Fibroblast of skin of scalp (primary cell): ENCODE measurements at regions not wholly inside any gene's neighbourhood (a gene's known extent, or its start where the extent isn't known, plus 50 kb on each side); places are given as distances from the start of the nearest gene placed in this dataset.
"Not testable (repeated sequence)": the region's sequence is repeated elsewhere in the genome, so short reads cannot be mapped to it uniquely, and the experiment has no call there.

Experiments used
- DNase-seq: peaks from one replicate; pipeline ENCODE4 v3.0.0-alpha.2; 2013

GRCh38 chr14:34300330-34300729 lies 161.7 kb downstream of the SPTSSA start:
- DNase-seq, result no peak

GRCh38 chr14:34299360-34299759 lies 162.7 kb downstream of the SPTSSA start:
- no peak for DNase-seq

GRCh38 chr14:34297786-34298520 lies 164.1 kb downstream of the SPTSSA start:
- DNase-seq, result no peak

- no peak for DNase-seq
Measured at GRCh38 chr14:34283590-34283989, 178.4 kb downstream of the SPTSSA start.

GRCh38 chr14:34277191-34277590 lies 184.8 kb downstream of the SPTSSA start:
- no peak for DNase-seq

DNA sequence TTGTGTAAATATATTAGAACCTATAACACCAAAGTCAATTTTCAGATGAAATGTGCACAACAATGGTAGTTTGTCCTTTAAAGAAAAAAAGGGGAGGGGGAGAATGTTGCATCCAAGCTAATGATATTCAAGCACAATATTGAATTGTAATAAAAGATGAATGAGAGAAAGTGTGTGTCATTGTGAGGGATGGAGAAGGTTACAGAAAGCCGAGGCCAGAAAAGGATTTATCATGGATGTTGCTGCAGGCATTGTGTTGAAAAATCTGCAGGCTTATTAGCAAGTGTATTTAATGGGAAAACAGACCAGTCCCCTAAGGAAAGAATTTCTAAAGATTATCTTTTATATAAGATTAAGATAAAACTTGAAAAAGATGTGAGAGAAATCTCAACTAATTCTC lies 186.5 kb downstream of the SPTSSA start:
- no peak for DNase-seq

- peak; percentile 6 for DNase-seq
Measured at GRCh38 chr14:34275078-34275477, 187.0 kb downstream of the SPTSSA start.

DNA sequence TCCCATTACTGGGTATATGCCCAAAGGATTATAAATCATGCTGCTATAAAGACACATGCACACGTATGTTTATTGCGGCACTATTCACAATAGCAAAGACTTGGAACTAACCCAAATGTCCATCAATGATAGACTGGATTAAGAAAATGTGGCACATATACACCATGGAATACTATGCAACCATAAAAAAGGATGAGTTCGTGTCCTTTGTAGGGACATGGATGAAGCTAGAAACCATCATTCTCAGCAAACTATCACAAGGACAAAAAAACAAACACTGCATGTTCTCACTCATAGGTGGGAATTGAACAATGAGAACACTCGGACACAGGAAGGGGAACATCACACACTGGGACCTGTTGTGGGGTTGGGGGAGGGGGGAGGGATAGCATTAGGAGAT lies 188.3 kb downstream of the SPTSSA start:
- not testable (repeated sequence) for DNase-seq

- no peak for DNase-seq
Measured at GRCh38 chr14:34270361-34270760, 191.7 kb downstream of the SPTSSA start.

- DNase-seq, result no peak
Measured at GRCh38 chr14:34266344-34266743, 195.7 kb downstream of the SPTSSA start.

DNA sequence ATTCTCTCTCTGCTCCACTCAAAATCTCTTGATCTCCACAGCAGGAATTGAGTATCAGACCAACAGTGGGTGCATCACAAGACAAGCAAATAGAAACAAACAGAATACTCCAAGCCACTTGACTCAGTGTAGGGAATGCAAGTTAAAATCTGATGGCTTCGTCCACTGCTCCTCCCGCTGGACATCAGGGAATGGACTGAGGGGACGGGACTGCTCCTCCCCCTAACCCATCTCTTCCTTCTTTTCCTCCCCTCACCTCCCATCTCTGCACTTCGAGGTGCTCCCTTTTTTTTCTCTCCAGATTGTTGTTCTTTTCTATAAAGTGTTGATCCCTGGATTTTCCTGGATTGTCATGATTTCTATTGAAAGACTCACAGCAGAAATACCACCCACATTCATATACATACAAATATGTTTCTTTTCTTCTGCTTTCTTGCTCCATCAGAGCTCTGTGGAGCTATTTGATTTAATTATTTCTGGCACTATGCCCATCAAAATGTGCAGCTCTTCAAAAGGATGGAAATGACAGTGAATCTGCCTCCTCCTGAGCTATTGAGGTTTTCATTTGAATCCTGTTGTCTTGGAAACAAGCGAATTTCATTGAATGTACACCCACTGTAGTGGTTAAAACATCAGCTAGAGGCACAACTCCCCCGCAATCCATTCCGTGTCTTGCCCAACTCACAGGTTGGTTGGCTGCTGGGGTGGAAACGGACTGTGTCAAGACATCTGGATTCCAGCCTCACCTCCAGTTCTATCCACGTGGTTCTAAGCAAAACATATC lies 199.7 kb downstream of the SPTSSA start:
- DNase-seq, result no peak

- no peak for DNase-seq
Measured at GRCh38 chr14:34259996-34260395, 202.0 kb downstream of the SPTSSA start.

GRCh38 chr14:34258318-34258717 lies 203.7 kb downstream of the SPTSSA start:
- peak; percentile 4 for DNase-seq

GRCh38 chr14:34257505-34257904 lies 204.5 kb downstream of the SPTSSA start:
- no peak for DNase-seq

DNA sequence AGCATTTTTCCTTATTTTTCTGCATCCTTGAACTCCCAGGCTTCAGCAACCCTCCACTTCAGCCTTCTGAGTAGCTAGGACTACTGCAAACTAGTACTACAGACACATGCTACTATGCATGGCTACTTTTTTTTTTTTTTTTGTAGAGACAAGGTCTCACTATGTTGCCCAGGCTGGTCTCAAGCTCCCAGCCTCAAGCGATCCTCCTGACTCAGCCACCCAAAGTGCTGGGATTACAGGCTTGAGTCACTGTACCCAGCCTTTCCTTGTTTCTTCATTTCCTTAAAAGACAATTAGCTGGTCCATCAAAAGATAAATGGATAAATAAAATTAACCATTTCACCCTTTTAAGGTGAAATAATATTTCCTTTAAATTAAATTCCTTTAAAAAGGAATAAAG lies 205.8 kb downstream of the SPTSSA start:
- DNase-seq, result no peak

DNA sequence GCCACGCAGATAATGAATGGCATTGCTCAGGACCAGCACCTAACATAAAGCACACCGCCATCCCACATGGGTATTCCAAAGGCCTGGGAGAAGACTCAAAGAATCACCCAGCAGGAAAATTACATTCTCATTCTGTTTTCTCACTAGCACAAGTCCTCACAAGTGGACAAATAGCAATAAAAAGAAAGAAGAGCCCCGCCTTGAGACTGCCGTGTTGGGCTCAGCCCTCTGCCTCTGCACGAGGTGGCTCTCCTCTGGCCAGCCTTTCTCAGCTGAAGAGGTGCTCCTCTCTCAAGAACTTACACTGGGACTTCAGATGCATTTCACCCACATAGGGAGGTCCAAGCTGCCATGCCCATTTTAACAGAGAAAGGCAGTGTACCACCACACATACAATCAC lies 207.5 kb downstream of the SPTSSA start:
- DNase-seq, result no peak

- DNase-seq, result no peak
Measured at GRCh38 chr14:34254031-34254430, 208.0 kb downstream of the SPTSSA start.

- DNase-seq, result no peak
Measured at GRCh38 chr14:34252227-34252626, 209.8 kb downstream of the SPTSSA start.

- DNase-seq, result no peak
Measured at GRCh38 chr14:34251662-34252061, 210.4 kb downstream of the SPTSSA start.

DNA sequence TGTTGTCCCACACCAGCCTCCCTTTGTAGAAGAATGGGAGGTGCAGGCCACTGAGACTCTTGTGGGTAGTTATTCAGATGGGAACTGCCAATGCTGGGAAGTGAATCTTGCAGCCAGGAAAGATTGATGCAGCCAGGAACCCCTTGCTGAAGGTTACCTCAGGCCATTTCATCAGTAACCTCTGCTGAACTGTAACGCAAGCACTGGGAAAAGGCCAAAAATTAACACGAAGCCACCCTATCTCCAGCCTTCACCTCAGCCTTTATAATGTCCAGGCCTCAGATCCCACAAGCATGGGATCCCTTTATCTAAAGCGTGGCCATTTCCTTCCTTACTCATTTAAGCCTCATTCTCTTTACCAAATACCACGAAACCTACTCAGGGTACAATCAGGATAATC lies 211.1 kb downstream of the SPTSSA start:
- DNase-seq, result no peak

GRCh38 chr14:34247605-34248004 lies 214.4 kb downstream of the SPTSSA start:
- no peak for DNase-seq

- no peak for DNase-seq
Measured at GRCh38 chr14:34246206-34246605, 215.8 kb downstream of the SPTSSA start.

- DNase-seq, result no peak
Measured at GRCh38 chr14:34243401-34243800, 218.6 kb downstream of the SPTSSA start.

GRCh38 chr14:34243001-34243400 lies 219.0 kb downstream of the SPTSSA start:
- no peak for DNase-seq
